Activated CD4-positive, alpha-beta T cell treated with anti-CD3 and anti-CD28 coated beads, Interleukin-2, amount 10 ng/mL, durations not matched to agents 7 days and 5 days (primary cell): ENCODE measurements at regions not wholly inside any gene's neighbourhood (a gene's known extent, or its start where the extent isn't known, plus 50 kb on each side); places are given as distances from the start of the nearest gene placed in this dataset.
A peak's percentile ranks its signal among the peaks of the same experiment; 100 is the strongest.

Experiments
- CTCF ChIA-PET: fragments of 350-600 bp; sonication (Branson Sonifier 250); formaldehyde crosslinking; loops from one replicate; lab custom pipeline; 2021; ENCODE audit warnings: antibody characterized with exemption; lab: Charles Lee
- POLR2A ChIA-PET: fragments of 350-600 bp; sonication (Branson Sonifier 250); formaldehyde crosslinking; loops from one replicate; lab custom pipeline; 2021; ENCODE audit warnings: antibody characterized with exemption; lab: Charles Lee
- DNase-seq: peaks from one replicate; pipeline ENCODE4 v3.0.0-alpha.2; 2020
- H3K27ac Mint-ChIP-seq: one replicate; pipeline ENCODE4 v1.8.0; 2021; ENCODE audit warnings: mild to moderate bottlenecking, moderate library complexity, mixed read lengths
- H3K27me3 Mint-ChIP-seq: one replicate; pipeline ENCODE4 v1.8.0; 2021; ENCODE audit warnings: mixed read lengths
- H3K36me3 Mint-ChIP-seq: one replicate; pipeline ENCODE4 v1.8.0; 2021; ENCODE audit warnings: low read depth, mixed read lengths
- H3K4me1 Mint-ChIP-seq: one replicate; pipeline ENCODE4 v1.8.0; 2021; ENCODE audit warnings: mixed read lengths
- H3K4me3 Mint-ChIP-seq: one replicate; pipeline ENCODE4 v1.8.0; 2021; ENCODE audit warnings: mild to moderate bottlenecking, moderate library complexity, mixed read lengths
- H3K9me3 Mint-ChIP-seq: one replicate; pipeline ENCODE4 v1.8.0; 2021; ENCODE audit warnings: mixed read lengths

GRCh38 chr13:23947893-23948292 is 50.6 kb upstream of the C1QTNF9B start:
- POLR2A ChIA-PET: no interaction called here
- DNase-seq: no peak
- no peaks in the 10 kb centered on the region for H3K9me3 Mint-ChIP-seq
- H3K36me3 Mint-ChIP-seq: no peaks in the 10 kb centered on the region
- CTCF ChIA-PET: interaction anchor here (0.6 kb wide), 1 partner anchor 9 kb away, joined by 3 read pairs; no protein-coding TSS in a partner anchor
- no peak overlapping the region for H3K27ac Mint-ChIP-seq
- H3K4me1 Mint-ChIP-seq: no peaks in the 10 kb centered on the region
- peaks cover 16% of the 10 kb centered on the region for H3K27me3 Mint-ChIP-seq
- no peak overlapping the region for H3K4me3 Mint-ChIP-seq

- H3K9me3 Mint-ChIP-seq: no peaks in the 10 kb centered on the region
- CTCF ChIA-PET: interaction anchor here (1.6 to 1.7 kb wide), 2 partner anchors 10 to 14 kb away, joined by 4 read pairs; no protein-coding TSS in a partner anchor
- H3K4me3 Mint-ChIP-seq: no peak overlapping the region
Measured at GRCh38 chr13:23949200-23949599, 51.9 kb upstream of the C1QTNF9B start.

GRCh38 chr13:23949736-23950135 is 52.4 kb upstream of the C1QTNF9B start:
- Mint-ChIP-seq H3K27me3 (peaks cover 16% of the 10 kb centered on the region), H3K4me3 (no peak overlapping the region), H3K36me3 (no peaks in the 10 kb centered on the region), H3K4me1 (peaks cover 2% of the 10 kb centered on the region), H3K9me3 (no peaks in the 10 kb centered on the region), H3K27ac (no peak overlapping the region)
- ChIA-PET CTCF (interaction anchor here (1.6 to 1.7 kb wide), 2 partner anchors 9 to 14 kb away, joined by 4 read pairs; no protein-coding TSS in a partner anchor), POLR2A (no interaction called here)
- DNase-seq: no peak

More at GRCh38 chr13:23949200-23949599, 51.9 kb upstream of the C1QTNF9B start:
- Mint-ChIP-seq H3K36me3 (no peaks in the 10 kb centered on the region), H3K27me3 (peaks cover 15% of the 10 kb centered on the region), H3K4me1 (peaks cover under 1% of the 10 kb centered on the region), H3K27ac (no peak overlapping the region)
- POLR2A ChIA-PET: no interaction called here
- no peak for DNase-seq

GRCh38 chr13:23950736-23951510 is 53.6 kb upstream of the C1QTNF9B start:
- CTCF ChIA-PET: interaction anchor here (1.0 to 1.6 kb wide), 3 partner anchors 8 to 13 kb away, joined by 3 to 5 read pairs (median 4); no protein-coding TSS in a partner anchor

GRCh38 chr13:23952796-23953195 is 55.5 kb upstream of the C1QTNF9B start:
- Mint-ChIP-seq H3K36me3 (no peaks in the 10 kb centered on the region), H3K27me3 (peaks cover 11% of the 10 kb centered on the region), H3K9me3 (no peaks in the 10 kb centered on the region), H3K4me3 (no peak overlapping the region), H3K27ac (no peak overlapping the region), H3K4me1 (peaks cover 15% of the 10 kb centered on the region)
- no peak for DNase-seq
- POLR2A ChIA-PET: no interaction called here
- CTCF ChIA-PET: interaction anchor here (0.7 kb wide), 1 partner anchor 14 kb away, joined by 3 read pairs; no protein-coding TSS in a partner anchor

More at GRCh38 chr13:23950736-23951510, 53.6 kb upstream of the C1QTNF9B start:
- H3K4me3 Mint-ChIP-seq: no peak overlapping the region
- peaks cover 12% of the 10 kb centered on the region for H3K4me1 Mint-ChIP-seq
- H3K27me3 Mint-ChIP-seq: peaks cover 17% of the 10 kb centered on the region
- no peaks in the 10 kb centered on the region for H3K36me3 Mint-ChIP-seq
- DNase-seq: no peak
- H3K9me3 Mint-ChIP-seq: no peaks in the 10 kb centered on the region
- POLR2A ChIA-PET: no interaction called here
- H3K27ac Mint-ChIP-seq: no peak overlapping the region

- ChIA-PET CTCF (no interaction called here), POLR2A (no interaction called here)
- Mint-ChIP-seq H3K9me3 (no peaks in the 10 kb centered on the region), H3K27ac (no peak overlapping the region), H3K36me3 (no peaks in the 10 kb centered on the region), H3K27me3 (peaks cover 11% of the 10 kb centered on the region), H3K4me3 (no peak overlapping the region), H3K4me1 (peaks cover 15% of the 10 kb centered on the region)
- DNase-seq: no peak
Measured at GRCh38 chr13:23953860-23954512, 56.7 kb upstream of the C1QTNF9B start.

GRCh38 chr13:23955064-23955463 is 57.8 kb upstream of the C1QTNF9B start:
- H3K4me1 Mint-ChIP-seq: peaks cover 15% of the 10 kb centered on the region
- no peak overlapping the region for H3K27ac Mint-ChIP-seq
- H3K4me3 Mint-ChIP-seq: no peak overlapping the region
- no peak for DNase-seq
- peaks cover 11% of the 10 kb centered on the region for H3K27me3 Mint-ChIP-seq
- no peaks in the 10 kb centered on the region for H3K36me3 Mint-ChIP-seq
- CTCF ChIA-PET: interaction anchor here (1.5 kb wide), 1 partner anchor 9 kb away, joined by 4 read pairs; no protein-coding TSS in a partner anchor
- POLR2A ChIA-PET: no interaction called here
- H3K9me3 Mint-ChIP-seq: no peaks in the 10 kb centered on the region

GRCh38 chr13:23956106-23956505 is 58.8 kb upstream of the C1QTNF9B start:
- ChIA-PET CTCF (interaction anchor here (0.7 to 1.5 kb wide), 3 partner anchors 8 to 26 kb away, joined by 3 to 4 read pairs (median 3); no protein-coding TSS in a partner anchor), POLR2A (no interaction called here)
- H3K27me3 Mint-ChIP-seq: peaks cover 11% of the 10 kb centered on the region
- DNase-seq: no peak
- H3K4me3 Mint-ChIP-seq: no peak overlapping the region
- H3K36me3 Mint-ChIP-seq: no peaks in the 10 kb centered on the region
- peaks cover 20% of the 10 kb centered on the region for H3K4me1 Mint-ChIP-seq
- no peak overlapping the region for H3K27ac Mint-ChIP-seq
- no peaks in the 10 kb centered on the region for H3K9me3 Mint-ChIP-seq

GRCh38 chr13:23957981-23958380 is 60.7 kb upstream of the C1QTNF9B start:
- no peaks in the 10 kb centered on the region for H3K36me3 Mint-ChIP-seq
- H3K4me1 Mint-ChIP-seq: peaks cover 22% of the 10 kb centered on the region
- no peak overlapping the region for H3K4me3 Mint-ChIP-seq
- POLR2A ChIA-PET: no interaction called here
- H3K27me3 Mint-ChIP-seq: peaks cover 11% of the 10 kb centered on the region
- no peak for DNase-seq
- CTCF ChIA-PET: interaction anchor here (0.6 to 1.3 kb wide), 3 partner anchors 11 to 27 kb away, joined by 3 to 4 read pairs (median 3); no protein-coding TSS in a partner anchor
- H3K9me3 Mint-ChIP-seq: no peaks in the 10 kb centered on the region
- no peak overlapping the region for H3K27ac Mint-ChIP-seq

GRCh38 chr13:23959231-23959862 is 62.0 kb upstream of the C1QTNF9B start:
- no peaks in the 10 kb centered on the region for H3K36me3 Mint-ChIP-seq
- peaks cover 11% of the 10 kb centered on the region for H3K27me3 Mint-ChIP-seq
- no peak overlapping the region for H3K4me3 Mint-ChIP-seq
- POLR2A ChIA-PET: no interaction called here
- no peaks in the 10 kb centered on the region for H3K9me3 Mint-ChIP-seq
- DNase-seq: no peak
- no peak overlapping the region for H3K27ac Mint-ChIP-seq
- CTCF ChIA-PET: interaction anchor here (0.9 to 1.7 kb wide), 5 partner anchors 9 to 234 kb away, joined by 3 to 4 read pairs (median 3); no protein-coding TSS in a partner anchor
- peaks cover 29% of the 10 kb centered on the region for H3K4me1 Mint-ChIP-seq

GRCh38 chr13:23960566-23961156 is 63.4 kb upstream of the C1QTNF9B start:
- DNase-seq: peak; percentile 34
- ChIA-PET CTCF (interaction anchor here (0.7 to 1.7 kb wide), 11 partner anchors 10 to 662 kb away, joined by 3 to 9 read pairs (median 3); no protein-coding TSS in a partner anchor), POLR2A (no interaction called here)
- Mint-ChIP-seq H3K27ac (no peak overlapping the region), H3K4me1 (peaks cover 30% of the 10 kb centered on the region), H3K9me3 (no peaks in the 10 kb centered on the region), H3K36me3 (no peaks in the 10 kb centered on the region), H3K4me3 (no peak overlapping the region), H3K27me3 (peaks cover 4% of the 10 kb centered on the region)
